Sigmoid colon (tissue), 6 donors: ENCODE measurements at regions not wholly inside any gene's neighbourhood (a gene's known extent, or its start where the extent isn't known, plus 50 kb on each side); places are given as distances from the start of the nearest gene placed in this dataset.

ENCODE experiments used
- DNase-seq: peaks from one replicate; pipeline ENCODE4 v3.0.0-alpha.2; 2019
- H3K27ac ChIP-seq, 4 donors: fragments of 200-600 bp; sonication (generic); one replicate each; pipeline ENCODE4 v1.5.1; 2016 to 2019; ENCODE audit warnings: mild to moderate bottlenecking in 1 of 4
- H3K27me3 ChIP-seq, 3 donors: fragments of 200-600 bp; sonication (generic); one replicate each; pipeline ENCODE4 v1.5.1; 2019; ENCODE audit warnings: mild to moderate bottlenecking in 1 of 3
- H3K36me3 ChIP-seq, 4 donors: fragments of 200-600 bp; sonication (generic); one replicate each; pipeline ENCODE4 v1.5.1; 2016 to 2019
- H3K4me1 ChIP-seq, 4 donors: fragments of 200-600 bp; sonication (generic); one replicate each; pipeline ENCODE4 v1.5.1; 2017 to 2019
- H3K4me3 ChIP-seq, 4 donors: fragments of 200-600 bp; sonication (generic); one replicate each; pipeline ENCODE4 v1.5.1; 2017 to 2019; ENCODE audit warnings: mild to moderate bottlenecking in 2 of 4, moderate library complexity in 1 of 4
- H3K9me3 ChIP-seq, 4 donors: fragments of 200-600 bp in 3 of 4; sonication (generic) in 3 of 4; one replicate each; pipeline versions ENCODE4 v1.5.1 to v1.6.1; 2013 to 2019
- EP300 ChIP-seq, 4 donors: sonication (generic); formaldehyde crosslinking; IDR thresholded peaks; one replicate each; pipeline ENCODE4 v1.6.1; 2017; ENCODE audit warnings: antibody characterized with exemption in 4 of 4
- POLR2A ChIP-seq, 2 donors: fragments of 450-650 bp; IDR thresholded peaks; one replicate each; pipeline ENCODE4 v1.6.1; 2016; ENCODE audit warnings: antibody characterized with exemption in 2 of 2, mild to moderate bottlenecking in 2 of 2, moderate library complexity in 2 of 2
- POLR2AphosphoS5 ChIP-seq, 4 donors: sonication (generic); formaldehyde crosslinking; IDR thresholded peaks; one replicate each; pipeline ENCODE4 v1.6.1; 2017; ENCODE audit warnings: antibody characterized with exemption in 4 of 4
- WGBS, 2 donors: extraction: QIAGEN DNeasy Blood & Tissue Kit; methylation state at CpG; one replicate each; pipeline ENCODE4 v1.1.7; 2013; 5-methylcytosine and 5-hydroxymethylcytosine counted together
- intact Hi-C: fragments of 100-400 bp; cut with DNase I; formaldehyde crosslinking; loops from one replicate; pipeline ENCODE4 v1.15.1; 2023
- TF ChIP-seq, protein P1 (sequence below), 4 experiments: fragments of 450-650 bp in 3 of 4; fragments of 200-600 bp in 1 of 4; IDR thresholded peaks; one replicate each; pipeline ENCODE4 v1.5.1; 2016 to 2019; ENCODE audit warnings: antibody characterized with exemption in 4 of 4, mild to moderate bottlenecking in 3 of 4, moderate library complexity in 2 of 4
- donor health status: healthy with polysubstance abuse.
- donor health status: healthy.

DNA sequence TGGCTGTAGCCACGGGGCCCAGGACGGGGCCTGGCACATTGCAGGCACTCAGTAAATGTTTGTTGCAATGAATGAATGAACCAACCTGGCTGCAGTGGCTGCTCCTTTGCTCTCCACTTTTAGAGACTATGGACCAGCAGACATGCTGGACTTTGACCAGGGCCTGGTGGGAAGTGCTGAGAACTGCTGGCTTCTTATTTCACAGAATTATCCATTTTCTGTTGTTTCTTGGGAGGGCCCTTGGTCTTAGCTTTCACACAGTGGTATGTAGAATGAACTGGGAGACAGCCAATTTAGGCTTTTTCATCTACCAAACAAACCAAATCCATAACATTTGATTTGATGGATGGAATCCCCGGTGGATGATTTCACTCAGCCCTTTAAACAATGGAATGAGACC lies 78.0 kb upstream of the LHFPL2 start:
- Histone ChIP-seq H3K27me3 (no peaks in the 10 kb centered on the region), H3K36me3 (no peaks in the 10 kb centered on the region), H3K4me1 (peaks cover 0 to 4% (median 0%) of the 10 kb centered on the region in 4 donors), H3K9me3 (no peaks in the 10 kb centered on the region), H3K27ac (no peak overlapping the region), H3K4me3 (no peak overlapping the region)
- 95% methylated on average over 3 of the region's 3 CpGs for WGBS, 2 donors
- intact Hi-C loops, result no loop called here
- no peak for DNase-seq
- TF ChIP-seq, protein P1, sequence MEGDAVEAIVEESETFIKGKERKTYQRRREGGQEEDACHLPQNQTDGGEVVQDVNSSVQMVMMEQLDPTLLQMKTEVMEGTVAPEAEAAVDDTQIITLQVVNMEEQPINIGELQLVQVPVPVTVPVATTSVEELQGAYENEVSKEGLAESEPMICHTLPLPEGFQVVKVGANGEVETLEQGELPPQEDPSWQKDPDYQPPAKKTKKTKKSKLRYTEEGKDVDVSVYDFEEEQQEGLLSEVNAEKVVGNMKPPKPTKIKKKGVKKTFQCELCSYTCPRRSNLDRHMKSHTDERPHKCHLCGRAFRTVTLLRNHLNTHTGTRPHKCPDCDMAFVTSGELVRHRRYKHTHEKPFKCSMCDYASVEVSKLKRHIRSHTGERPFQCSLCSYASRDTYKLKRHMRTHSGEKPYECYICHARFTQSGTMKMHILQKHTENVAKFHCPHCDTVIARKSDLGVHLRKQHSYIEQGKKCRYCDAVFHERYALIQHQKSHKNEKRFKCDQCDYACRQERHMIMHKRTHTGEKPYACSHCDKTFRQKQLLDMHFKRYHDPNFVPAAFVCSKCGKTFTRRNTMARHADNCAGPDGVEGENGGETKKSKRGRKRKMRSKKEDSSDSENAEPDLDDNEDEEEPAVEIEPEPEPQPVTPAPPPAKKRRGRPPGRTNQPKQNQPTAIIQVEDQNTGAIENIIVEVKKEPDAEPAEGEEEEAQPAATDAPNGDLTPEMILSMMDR (IDR thresholded peaks at IDR 0.05), result no peak
- TF ChIP-seq EP300 (IDR thresholded peaks at IDR 0.05) (no peak), POLR2A (IDR thresholded peaks at IDR 0.05) (no peak), POLR2AphosphoS5 (IDR thresholded peaks at IDR 0.05) (no peak)

DNA sequence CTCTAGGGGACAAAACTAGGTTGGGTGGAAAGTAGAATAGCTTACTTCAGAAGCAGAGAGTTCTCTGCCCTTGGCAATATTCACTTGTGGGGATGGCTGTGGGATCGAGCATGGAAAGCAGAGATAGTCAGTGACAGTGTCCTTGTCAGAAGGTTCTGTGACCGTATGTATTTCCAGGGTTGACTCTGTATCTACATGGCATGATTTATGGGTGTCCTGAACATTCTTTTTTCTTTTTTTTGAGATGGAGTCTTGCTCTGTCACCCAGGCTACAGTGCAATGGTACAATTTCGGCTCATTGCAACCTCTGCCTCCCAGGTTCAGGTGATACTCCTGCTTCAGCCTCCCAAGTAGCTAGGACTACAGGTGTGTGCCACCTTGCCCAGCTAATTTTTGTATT lies 77.4 kb upstream of the LHFPL2 start:
- no peak overlapping the region for H3K4me3 ChIP-seq
- intact Hi-C loops, result no loop called here
- no peak overlapping the region for H3K27ac ChIP-seq
- no peaks in the 10 kb centered on the region for H3K36me3 ChIP-seq
- TF ChIP-seq, protein P1 (IDR thresholded peaks at IDR 0.05), result no peak
- no peak for TF ChIP-seq POLR2A (IDR thresholded peaks at IDR 0.05)
- no peak for TF ChIP-seq EP300 (IDR thresholded peaks at IDR 0.05)
- no peak for TF ChIP-seq POLR2AphosphoS5 (IDR thresholded peaks at IDR 0.05)
- no peaks in the 10 kb centered on the region for H3K4me1 ChIP-seq
- H3K27me3 ChIP-seq, result no peaks in the 10 kb centered on the region
- H3K9me3 ChIP-seq, result no peaks in the 10 kb centered on the region
- no peak for DNase-seq
- 96 to 97% methylated on average over 3 of the region's 3 CpGs for WGBS, 2 donors

DNA sequence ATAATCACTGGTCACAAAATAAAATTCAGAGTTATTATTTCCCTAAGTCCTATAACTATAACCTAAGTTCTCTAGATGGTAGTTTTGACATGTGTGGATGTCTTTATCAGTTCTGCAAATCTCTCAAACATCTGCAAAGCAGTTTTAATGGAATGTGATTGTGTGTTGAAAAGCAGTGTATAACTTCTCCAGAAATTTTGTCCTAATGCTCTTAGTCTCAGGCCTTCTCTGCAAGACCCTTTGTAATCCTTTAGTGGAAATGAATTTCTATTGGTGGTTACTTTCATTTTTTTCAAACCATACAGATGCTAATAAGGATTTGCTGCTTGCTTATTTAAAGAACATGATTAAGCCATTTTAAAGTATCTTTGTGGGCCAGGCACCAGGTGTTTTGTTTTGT lies 75.5 kb upstream of the LHFPL2 start:
- intact Hi-C loops, result no loop called here
- no peak for DNase-seq
- no peaks in the 10 kb centered on the region for H3K27me3 ChIP-seq
- H3K27ac ChIP-seq, result no peak overlapping the region
- H3K4me3 ChIP-seq, result no peak overlapping the region
- H3K36me3 ChIP-seq, result no peaks in the 10 kb centered on the region
- peaks cover 0 to 7% (median 0%) of the 10 kb centered on the region in 4 donors for H3K4me1 ChIP-seq
- TF ChIP-seq EP300 (IDR thresholded peaks at IDR 0.05) (no peak), POLR2AphosphoS5 (IDR thresholded peaks at IDR 0.05) (no peak), POLR2A (IDR thresholded peaks at IDR 0.05) (no peak)
- TF ChIP-seq, protein P1 (IDR thresholded peaks at IDR 0.05), result no peak
- H3K9me3 ChIP-seq, result no peaks in the 10 kb centered on the region

- DNase-seq, result no peak
- no peaks in the 10 kb centered on the region for H3K27me3 ChIP-seq
- no peak overlapping the region for H3K4me3 ChIP-seq
- TF ChIP-seq POLR2AphosphoS5 (IDR thresholded peaks at IDR 0.05), result no peak
- TF ChIP-seq POLR2A (IDR thresholded peaks at IDR 0.05), result no peak
- TF ChIP-seq, protein P1 (IDR thresholded peaks at IDR 0.05), result no peak
- TF ChIP-seq EP300 (IDR thresholded peaks at IDR 0.05), result no peak
- intact Hi-C loops, result no loop called here
- H3K36me3 ChIP-seq, result no peaks in the 10 kb centered on the region
- H3K9me3 ChIP-seq, result no peaks in the 10 kb centered on the region
- no peak overlapping the region for H3K27ac ChIP-seq
- WGBS, 2 donors, result 15 to 53% methylated on average over 5 of the region's 5 CpGs
- peaks cover 0 to 10% (median 0%) of the 10 kb centered on the region in 4 donors for H3K4me1 ChIP-seq
Measured at GRCh38 chr5:78720997-78721396, 72.4 kb upstream of the LHFPL2 start.

- no peaks in the 10 kb centered on the region for H3K27me3 ChIP-seq
- peaks cover 0 to 12% (median 0%) of the 10 kb centered on the region in 4 donors for H3K4me1 ChIP-seq
- no peak overlapping the region for H3K4me3 ChIP-seq
- H3K27ac ChIP-seq, result no peak overlapping the region
- no peak for DNase-seq
- intact Hi-C loops, result no loop called here
- no peak for TF ChIP-seq EP300 (IDR thresholded peaks at IDR 0.05)
- no peak for TF ChIP-seq POLR2A (IDR thresholded peaks at IDR 0.05)
- TF ChIP-seq, protein P1 (IDR thresholded peaks at IDR 0.05), result no peak
- WGBS, 2 donors, result 28 to 58% methylated on average over 9 of the region's 9 CpGs
- no peaks in the 10 kb centered on the region for H3K9me3 ChIP-seq
- H3K36me3 ChIP-seq, result no peaks in the 10 kb centered on the region
Measured at GRCh38 chr5:78720227-78720985, 71.8 kb upstream of the LHFPL2 start.
